ENCODE measurements at regions not wholly inside any gene's neighbourhood (a gene's known extent, or its start where the extent isn't known, plus 50 kb on each side); places are given as distances from the start of the nearest gene placed in this dataset.

GRCh38 chr22:49427941-49428340 lies 399.7 kb downstream of the BRD1 start:
- DNase-seq = no peak

GRCh38 chr22:49427341-49427740 lies 400.3 kb downstream of the BRD1 start:
- no peak for DNase-seq

GRCh38 chr22:49426618-49427266 lies 400.9 kb downstream of the BRD1 start:
- DNase-seq = no peak

GRCh38 chr22:49426098-49426497 lies 401.6 kb downstream of the BRD1 start:
- no peak for DNase-seq

GRCh38 chr22:49425356-49425755 lies 402.3 kb downstream of the BRD1 start:
- DNase-seq = no peak

GRCh38 chr22:49424893-49425270 lies 402.8 kb downstream of the BRD1 start:
- no peak for DNase-seq

GRCh38 chr22:49423125-49423650 lies 404.5 kb downstream of the BRD1 start:
- no peak for DNase-seq

GRCh38 chr22:49422701-49423100 lies 405.0 kb downstream of the BRD1 start:
- no peak for DNase-seq

- no peak for DNase-seq
Measured at GRCh38 chr22:49420651-49421050, 407.0 kb downstream of the BRD1 start.

GRCh38 chr22:49419661-49420060 lies 408.0 kb downstream of the BRD1 start:
- no peak for DNase-seq

- no peak for DNase-seq
Measured at GRCh38 chr22:49418943-49419342, 408.7 kb downstream of the BRD1 start.

GRCh38 chr22:49418341-49418894 lies 409.3 kb downstream of the BRD1 start:
- no peak for DNase-seq

GRCh38 chr22:49417833-49418232 lies 409.8 kb downstream of the BRD1 start:
- DNase-seq = no peak

GRCh38 chr22:49417326-49417725 lies 410.3 kb downstream of the BRD1 start:
- no peak for DNase-seq

- DNase-seq = no peak
Measured at GRCh38 chr22:49415151-49415951, 412.3 kb downstream of the BRD1 start.

GRCh38 chr22:49413551-49413950 lies 414.1 kb downstream of the BRD1 start:
- no peak for DNase-seq

- DNase-seq = no peak
Measured at GRCh38 chr22:49413146-49413545, 414.5 kb downstream of the BRD1 start.

GRCh38 chr22:49412236-49412635 lies 415.4 kb downstream of the BRD1 start:
- DNase-seq = no peak

- no peak for DNase-seq
Measured at GRCh38 chr22:49411236-49411635, 416.4 kb downstream of the BRD1 start.

GRCh38 chr22:49408102-49408836 lies 419.4 kb downstream of the BRD1 start:
- no peak for DNase-seq

GRCh38 chr22:49406879-49407587 lies 420.6 kb downstream of the BRD1 start:
- DNase-seq = no peak

GRCh38 chr22:49406047-49406650 lies 421.5 kb downstream of the BRD1 start:
- DNase-seq = no peak
